ENCODE measurements at regions not wholly inside any gene's neighbourhood (a gene's known extent, or its start where the extent isn't known, plus 50 kb on each side); places are given as distances from the start of the nearest gene placed in this dataset.

DNA sequence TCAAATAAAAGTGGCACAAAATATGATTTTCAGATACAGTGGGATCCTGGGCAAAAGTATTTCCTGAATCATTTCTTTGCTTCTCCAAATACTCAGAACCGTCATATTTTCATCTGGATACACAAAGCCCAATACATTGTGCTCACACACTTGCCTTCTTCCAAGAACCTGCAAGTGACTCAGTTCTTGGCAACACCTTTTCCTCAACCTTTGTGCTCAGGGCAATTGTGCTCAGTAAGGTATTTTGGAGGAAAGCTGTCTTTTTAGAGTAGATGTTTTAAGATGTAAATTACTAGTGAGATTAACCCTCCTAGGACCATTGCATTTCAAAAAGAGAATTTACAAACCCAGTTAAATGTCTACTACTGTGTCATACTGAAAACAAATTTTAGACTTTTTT lies 233.5 kb downstream of the EFNB2 start:
- ChIA-PET POLR2A (no interaction called here), CTCF (ENCODE audit: unreplicated experiment) (no interaction called here)
- no peaks in the 10 kb centered on the region for H3K4me1 ChIP-seq (ENCODE audit: insufficient read depth, low read length, poor library complexity, severe bottlenecking)
- H3K4me3 ChIP-seq (ENCODE audit: low read depth, low read length, poor library complexity, severe bottlenecking) = no peak overlapping the region
- intact Hi-C loops (cut with micrococcal nuclease; ENCODE audit: unreplicated experiment) = no loop called here
- no peak for DNase-seq (ENCODE audit: low spot score)
- H2AFZ ChIP-seq (ENCODE audit: low read length) = no peak overlapping the region
- H3K36me3 ChIP-seq (ENCODE audit: insufficient read depth, low read length) = no peaks in the 10 kb centered on the region
- TF ChIP-seq, protein P1, sequence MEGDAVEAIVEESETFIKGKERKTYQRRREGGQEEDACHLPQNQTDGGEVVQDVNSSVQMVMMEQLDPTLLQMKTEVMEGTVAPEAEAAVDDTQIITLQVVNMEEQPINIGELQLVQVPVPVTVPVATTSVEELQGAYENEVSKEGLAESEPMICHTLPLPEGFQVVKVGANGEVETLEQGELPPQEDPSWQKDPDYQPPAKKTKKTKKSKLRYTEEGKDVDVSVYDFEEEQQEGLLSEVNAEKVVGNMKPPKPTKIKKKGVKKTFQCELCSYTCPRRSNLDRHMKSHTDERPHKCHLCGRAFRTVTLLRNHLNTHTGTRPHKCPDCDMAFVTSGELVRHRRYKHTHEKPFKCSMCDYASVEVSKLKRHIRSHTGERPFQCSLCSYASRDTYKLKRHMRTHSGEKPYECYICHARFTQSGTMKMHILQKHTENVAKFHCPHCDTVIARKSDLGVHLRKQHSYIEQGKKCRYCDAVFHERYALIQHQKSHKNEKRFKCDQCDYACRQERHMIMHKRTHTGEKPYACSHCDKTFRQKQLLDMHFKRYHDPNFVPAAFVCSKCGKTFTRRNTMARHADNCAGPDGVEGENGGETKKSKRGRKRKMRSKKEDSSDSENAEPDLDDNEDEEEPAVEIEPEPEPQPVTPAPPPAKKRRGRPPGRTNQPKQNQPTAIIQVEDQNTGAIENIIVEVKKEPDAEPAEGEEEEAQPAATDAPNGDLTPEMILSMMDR (conservative IDR thresholded peaks at IDR 0.05; ENCODE audit: low read length) = no peak
- TF ChIP-seq EZH2phosphoT487 (IDR thresholded peaks at IDR 0.05; ENCODE audit: borderline replicate concordance, low read depth, low read length) = no peak
- H3K4me2 ChIP-seq (ENCODE audit: low read length) = no peak overlapping the region
- H4K20me1 ChIP-seq (ENCODE audit: insufficient read depth, low read length) = no peaks in the 10 kb centered on the region
- H3K79me2 ChIP-seq (ENCODE audit: insufficient read depth, low read depth, low read length) = no peaks in the 10 kb centered on the region
- H3K9me2 ChIP-seq (ENCODE audit: insufficient read depth, low read length) = no peaks in the 10 kb centered on the region
- H3K27ac ChIP-seq (ENCODE audit: low read depth, low read length, poor library complexity, severe bottlenecking) = no peak overlapping the region
- no peaks in the 10 kb centered on the region for H3K9me3 ChIP-seq (ENCODE audit: low read length)
- BruUV-seq (replicated peaks) = no TSS peak

DNA sequence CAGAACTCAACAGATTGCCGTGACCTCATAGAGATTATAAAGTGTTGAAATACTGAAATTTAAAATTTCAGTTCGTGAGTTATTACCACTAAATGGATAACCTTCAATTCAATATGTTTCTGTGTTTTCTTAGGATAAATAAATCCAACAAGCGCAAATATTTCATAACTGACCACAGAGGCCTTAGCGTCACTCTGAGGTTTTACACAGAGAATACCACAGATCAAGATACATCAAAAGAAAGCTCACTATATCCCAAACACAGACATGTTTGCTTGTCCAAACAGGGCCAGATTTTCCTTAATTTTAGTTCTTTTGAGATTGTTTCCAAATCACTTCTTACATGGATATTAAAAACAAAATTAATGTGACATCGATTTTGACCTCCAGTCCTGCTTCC lies 235.8 kb downstream of the EFNB2 start:
- H3K9me3 ChIP-seq (ENCODE audit: low read length) = no peaks in the 10 kb centered on the region
- no peak overlapping the region for H3K27ac ChIP-seq (ENCODE audit: low read depth, low read length, poor library complexity, severe bottlenecking)
- POLR2A ChIA-PET = no interaction called here
- no peak overlapping the region for H2AFZ ChIP-seq (ENCODE audit: low read length)
- no peaks in the 10 kb centered on the region for H3K79me2 ChIP-seq (ENCODE audit: insufficient read depth, low read depth, low read length)
- H4K20me1 ChIP-seq (ENCODE audit: insufficient read depth, low read length) = no peaks in the 10 kb centered on the region
- CTCF ChIA-PET (ENCODE audit: unreplicated experiment) = no interaction called here
- H3K36me3 ChIP-seq (ENCODE audit: insufficient read depth, low read length) = no peaks in the 10 kb centered on the region
- intact Hi-C loops (cut with micrococcal nuclease; ENCODE audit: unreplicated experiment) = no loop called here
- H3K4me2 ChIP-seq (ENCODE audit: low read length) = no peak overlapping the region
- DNase-seq (ENCODE audit: low spot score) = no peak
- no peaks in the 10 kb centered on the region for H3K9me2 ChIP-seq (ENCODE audit: insufficient read depth, low read length)
- no TSS peak for BruUV-seq (replicated peaks)
- H3K4me3 ChIP-seq (ENCODE audit: low read depth, low read length, poor library complexity, severe bottlenecking) = no peak overlapping the region
- no peaks in the 10 kb centered on the region for H3K4me1 ChIP-seq (ENCODE audit: insufficient read depth, low read length, poor library complexity, severe bottlenecking)
- TF ChIP-seq EZH2phosphoT487 (IDR thresholded peaks at IDR 0.05; ENCODE audit: borderline replicate concordance, low read depth, low read length) = no peak
- TF ChIP-seq, protein P1 (conservative IDR thresholded peaks at IDR 0.05; ENCODE audit: low read length) = no peak

DNA sequence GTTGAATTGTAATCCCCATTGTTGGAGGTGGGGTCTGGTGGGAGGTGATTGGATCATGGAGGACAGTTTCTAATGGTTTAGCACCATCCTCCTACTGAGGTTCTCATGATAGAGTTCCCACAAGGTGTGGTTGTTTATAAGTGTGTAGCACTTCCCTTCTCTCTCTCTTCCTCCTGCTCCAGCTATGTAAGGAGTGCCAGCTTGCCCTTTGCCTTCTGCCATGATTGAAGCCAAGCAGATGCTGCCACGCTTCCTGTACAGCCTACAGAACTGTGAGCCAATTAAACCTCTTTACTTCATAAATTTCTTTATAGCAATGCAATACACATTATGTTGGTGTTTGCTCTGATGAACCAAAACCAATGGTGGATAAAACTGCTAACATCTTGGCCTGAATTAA lies 238.2 kb downstream of the EFNB2 start:
- no TSS peak for BruUV-seq (replicated peaks)
- no peak for DNase-seq (ENCODE audit: low spot score)
- no peaks in the 10 kb centered on the region for H4K20me1 ChIP-seq (ENCODE audit: insufficient read depth, low read length)
- H3K36me3 ChIP-seq (ENCODE audit: insufficient read depth, low read length) = no peaks in the 10 kb centered on the region
- no peaks in the 10 kb centered on the region for H3K4me1 ChIP-seq (ENCODE audit: insufficient read depth, low read length, poor library complexity, severe bottlenecking)
- TF ChIP-seq, protein P1 (conservative IDR thresholded peaks at IDR 0.05; ENCODE audit: low read length) = no peak
- no peak for TF ChIP-seq EZH2phosphoT487 (IDR thresholded peaks at IDR 0.05; ENCODE audit: borderline replicate concordance, low read depth, low read length)
- H3K27ac ChIP-seq (ENCODE audit: low read depth, low read length, poor library complexity, severe bottlenecking) = no peak overlapping the region
- H3K9me2 ChIP-seq (ENCODE audit: insufficient read depth, low read length) = no peaks in the 10 kb centered on the region
- no peak overlapping the region for H3K4me2 ChIP-seq (ENCODE audit: low read length)
- H2AFZ ChIP-seq (ENCODE audit: low read length) = no peak overlapping the region
- ChIA-PET CTCF (ENCODE audit: unreplicated experiment) (no interaction called here), POLR2A (no interaction called here)
- H3K9me3 ChIP-seq (ENCODE audit: low read length) = no peaks in the 10 kb centered on the region
- H3K79me2 ChIP-seq (ENCODE audit: insufficient read depth, low read depth, low read length) = no peaks in the 10 kb centered on the region
- intact Hi-C loops (cut with micrococcal nuclease; ENCODE audit: unreplicated experiment) = no loop called here
- H3K4me3 ChIP-seq (ENCODE audit: low read depth, low read length, poor library complexity, severe bottlenecking) = no peak overlapping the region

Measured in OCI-LY7 (cell line).